ENCODE measurements at regions not wholly inside any gene's neighbourhood (a gene's known extent, or its start where the extent isn't known, plus 50 kb on each side); places are given as distances from the start of the nearest gene placed in this dataset.

DNA sequence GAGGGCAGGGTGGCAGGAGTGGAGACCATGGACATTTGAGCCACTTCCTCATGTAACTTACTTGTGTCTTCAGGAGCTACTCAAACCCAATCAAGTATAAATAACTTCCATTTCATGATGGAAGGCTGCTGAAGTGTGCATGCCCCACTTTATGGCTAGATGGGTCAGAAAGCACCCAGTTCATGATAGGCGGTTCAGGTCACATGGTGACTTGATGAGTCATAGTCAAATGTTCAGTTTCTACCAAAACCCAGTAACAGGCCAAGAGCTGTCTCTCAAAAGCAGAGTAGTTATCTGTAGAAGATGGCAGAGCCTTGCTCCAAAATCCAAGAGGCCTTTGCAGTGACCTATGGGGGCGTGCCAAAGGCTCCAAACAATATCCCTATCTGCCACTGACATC, 133.7 kb upstream of the TENT5A start:
- H4K8ac ChIP-seq (ENCODE audit: low read length), result no peak overlapping the region
- no peak overlapping the region for H2BK15ac ChIP-seq (ENCODE audit: low read depth, poor library complexity, severe bottlenecking)
- H3K4me3 ChIP-seq (ENCODE audit: insufficient read depth in 1 of 2, low read depth in 1 of 2, low read length in 2 of 2), result no peak overlapping the region
- WGBS, result 91% methylated on average over 2 of the region's 2 CpGs
- H3K9me3 ChIP-seq (ENCODE audit: control insufficient read depth, low read length), result no peaks in the 10 kb centered on the region
- no peak overlapping the region for H3K23ac ChIP-seq (ENCODE audit: low read length in 2 of 2)
- no peak overlapping the region for H3K4me2 ChIP-seq (ENCODE audit: low read length, poor library complexity, severe bottlenecking)
- H3K36me3 ChIP-seq (ENCODE audit: control insufficient read depth in 1 of 2, insufficient read depth in 2 of 2, low read depth in 1 of 2, low read length in 2 of 2), result no peaks in the 10 kb centered on the region
- H3K9ac ChIP-seq (ENCODE audit: low read length), result no peak overlapping the region
- H2BK5ac ChIP-seq (ENCODE audit: low read depth, low read length, poor library complexity, severe bottlenecking), result no peak overlapping the region
- H2BK12ac ChIP-seq (ENCODE audit: low read length in 2 of 2), result peak overlapping the region in 1 of 2 experiments; percentile 18
- no peak for DNase-seq
- H3K4me1 ChIP-seq (ENCODE audit: control insufficient read depth, insufficient read depth, low read depth, low read length), result no peaks in the 10 kb centered on the region
- H3K4ac ChIP-seq (ENCODE audit: low read depth in 1 of 2, low read length in 2 of 2), result no peak overlapping the region
- no peak overlapping the region for H3K14ac ChIP-seq (ENCODE audit: low read length in 2 of 2)
- H4K91ac ChIP-seq (ENCODE audit: low read length), result no peak overlapping the region
- no peak overlapping the region for H2AK5ac ChIP-seq (ENCODE audit: low read length, severe bottlenecking)
- H3K27me3 ChIP-seq (ENCODE audit: control insufficient read depth in 1 of 2, insufficient read depth in 1 of 2, low read length in 2 of 2), result no peaks in the 10 kb centered on the region
- H3K79me1 ChIP-seq (replicated peaks; ENCODE audit: low read length, poor library complexity, severe bottlenecking), result no peaks in the 10 kb centered on the region
- no peak overlapping the region for H2AFZ ChIP-seq (ENCODE audit: low read depth, low read length)
- no peak overlapping the region for H2BK120ac ChIP-seq (ENCODE audit: low read depth, low read length)
- peak overlapping the region in 1 of 2 experiments; percentile 57 for H3K18ac ChIP-seq (ENCODE audit: low read depth in 1 of 2, low read length in 2 of 2)
- H3K27ac ChIP-seq (ENCODE audit: low read length, poor library complexity, severe bottlenecking), result no peak overlapping the region

DNA sequence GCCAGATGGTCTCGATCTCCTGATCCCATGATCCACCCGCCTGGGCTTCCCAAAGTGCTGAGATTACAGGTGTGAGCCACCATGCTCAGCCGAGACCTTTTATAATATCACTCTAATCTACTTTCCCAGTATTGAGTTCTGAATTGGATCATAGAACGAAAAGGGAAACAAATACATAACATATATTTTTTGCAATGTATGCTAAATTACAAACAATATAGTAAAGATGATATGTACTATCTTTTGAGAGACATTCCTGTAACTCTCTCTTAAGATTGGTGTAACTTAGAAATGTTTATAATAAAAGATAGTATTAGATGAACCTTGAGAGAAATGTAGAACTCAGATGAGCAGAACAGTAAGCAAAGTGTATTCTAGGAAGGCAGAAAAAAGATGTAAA, 129.2 kb upstream of the TENT5A start:
- Histone ChIP-seq H3K9me3 (ENCODE audit: control insufficient read depth, low read length) (no peaks in the 10 kb centered on the region), H2BK15ac (ENCODE audit: low read depth, poor library complexity, severe bottlenecking) (no peak overlapping the region), H3K36me3 (ENCODE audit: control insufficient read depth in 1 of 2, insufficient read depth in 2 of 2, low read depth in 1 of 2, low read length in 2 of 2) (no peaks in the 10 kb centered on the region), H3K4me3 (ENCODE audit: insufficient read depth in 1 of 2, low read depth in 1 of 2, low read length in 2 of 2) (no peak overlapping the region), H3K27ac (ENCODE audit: low read length, poor library complexity, severe bottlenecking) (no peak overlapping the region), H3K4ac (ENCODE audit: low read depth in 1 of 2, low read length in 2 of 2) (no peak overlapping the region), H2AFZ (ENCODE audit: low read depth, low read length) (no peak overlapping the region), H3K9ac (ENCODE audit: low read length) (no peak overlapping the region), H2BK5ac (ENCODE audit: low read depth, low read length, poor library complexity, severe bottlenecking) (no peak overlapping the region), H3K23ac (ENCODE audit: low read length in 2 of 2) (no peak overlapping the region), H3K79me1 (replicated peaks; ENCODE audit: low read length, poor library complexity, severe bottlenecking) (no peaks in the 10 kb centered on the region), H2BK12ac (ENCODE audit: low read length in 2 of 2) (no peak overlapping the region), H3K27me3 (ENCODE audit: control insufficient read depth in 1 of 2, insufficient read depth in 1 of 2, low read length in 2 of 2) (no peaks in the 10 kb centered on the region), H3K14ac (ENCODE audit: low read length in 2 of 2) (no peak overlapping the region), H3K4me2 (ENCODE audit: low read length, poor library complexity, severe bottlenecking) (no peak overlapping the region), H3K4me1 (ENCODE audit: control insufficient read depth, insufficient read depth, low read depth, low read length) (no peaks in the 10 kb centered on the region), H4K8ac (ENCODE audit: low read length) (no peak overlapping the region), H3K18ac (ENCODE audit: low read depth in 1 of 2, low read length in 2 of 2) (no peak overlapping the region), H2AK5ac (ENCODE audit: low read length, severe bottlenecking) (no peak overlapping the region), H4K91ac (ENCODE audit: low read length) (no peak overlapping the region), H2BK120ac (ENCODE audit: low read depth, low read length) (no peak overlapping the region)
- WGBS, result 100% methylated on average over 2 of the region's 4 CpGs
- no peak for DNase-seq

DNA sequence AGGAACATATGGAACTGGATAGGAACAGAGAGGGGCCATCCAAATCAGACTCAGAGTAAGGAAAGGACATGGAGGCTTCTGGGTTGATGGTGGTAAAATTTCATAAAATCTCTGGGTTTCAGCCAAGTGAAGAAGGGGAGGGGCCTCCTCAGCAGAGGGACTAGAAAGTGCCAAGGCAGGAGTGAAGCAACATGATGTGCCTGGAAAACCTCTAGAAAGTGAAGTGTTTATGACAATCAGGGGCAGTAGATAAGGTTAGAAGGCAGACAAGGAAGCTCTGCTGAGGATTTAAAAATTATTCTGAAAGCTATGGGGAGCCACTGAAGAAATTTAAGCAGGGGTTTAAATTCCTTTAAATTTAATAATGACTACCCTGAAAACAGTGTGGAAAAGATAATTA, 126.0 kb upstream of the TENT5A start:
- Histone ChIP-seq H3K4me1 (ENCODE audit: control insufficient read depth, insufficient read depth, low read depth, low read length) (no peaks in the 10 kb centered on the region), H2BK5ac (ENCODE audit: low read depth, low read length, poor library complexity, severe bottlenecking) (no peak overlapping the region), H3K27ac (ENCODE audit: low read length, poor library complexity, severe bottlenecking) (no peak overlapping the region), H3K14ac (ENCODE audit: low read length in 2 of 2) (no peak overlapping the region), H3K23ac (ENCODE audit: low read length in 2 of 2) (no peak overlapping the region), H2BK12ac (ENCODE audit: low read length in 2 of 2) (no peak overlapping the region), H2AFZ (ENCODE audit: low read depth, low read length) (no peak overlapping the region), H3K4me2 (ENCODE audit: low read length, poor library complexity, severe bottlenecking) (no peak overlapping the region), H2BK15ac (ENCODE audit: low read depth, poor library complexity, severe bottlenecking) (no peak overlapping the region), H3K4ac (ENCODE audit: low read depth in 1 of 2, low read length in 2 of 2) (peak overlapping the region in 1 of 2 experiments; percentile 26), H3K36me3 (ENCODE audit: control insufficient read depth in 1 of 2, insufficient read depth in 2 of 2, low read depth in 1 of 2, low read length in 2 of 2) (no peaks in the 10 kb centered on the region), H3K18ac (ENCODE audit: low read depth in 1 of 2, low read length in 2 of 2) (no peak overlapping the region), H2BK120ac (ENCODE audit: low read depth, low read length) (no peak overlapping the region), H4K8ac (ENCODE audit: low read length) (no peak overlapping the region), H4K91ac (ENCODE audit: low read length) (no peak overlapping the region), H3K9ac (ENCODE audit: low read length) (no peak overlapping the region), H3K79me1 (replicated peaks; ENCODE audit: low read length, poor library complexity, severe bottlenecking) (no peaks in the 10 kb centered on the region), H3K27me3 (ENCODE audit: control insufficient read depth in 1 of 2, insufficient read depth in 1 of 2, low read length in 2 of 2) (no peaks in the 10 kb centered on the region), H3K9me3 (ENCODE audit: control insufficient read depth, low read length) (no peaks in the 10 kb centered on the region), H2AK5ac (ENCODE audit: low read length, severe bottlenecking) (no peak overlapping the region), H3K4me3 (ENCODE audit: insufficient read depth in 1 of 2, low read depth in 1 of 2, low read length in 2 of 2) (no peak overlapping the region)
- DNase-seq, result peak; percentile 51

DNA sequence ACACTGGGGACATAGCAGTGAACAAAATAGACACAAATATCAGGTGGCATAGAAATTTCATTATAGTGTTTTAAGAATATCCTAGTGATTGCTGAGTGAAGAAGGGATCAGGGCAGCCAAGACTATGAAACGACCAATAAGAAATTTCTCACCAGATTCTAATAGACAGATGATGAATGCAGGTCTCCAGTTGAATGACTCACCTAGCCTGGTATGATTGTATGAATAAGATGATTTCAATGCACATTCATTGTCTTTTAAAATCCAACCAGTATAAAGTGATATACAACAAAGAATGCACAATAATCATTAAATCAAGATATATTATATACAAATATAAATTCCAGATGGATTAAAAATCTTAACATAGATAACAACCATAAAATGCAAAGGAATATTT, 124.5 kb upstream of the TENT5A start:
- H2BK120ac ChIP-seq (ENCODE audit: low read depth, low read length), result no peak overlapping the region
- no peak overlapping the region for H3K9ac ChIP-seq (ENCODE audit: low read length)
- H3K18ac ChIP-seq (ENCODE audit: low read depth in 1 of 2, low read length in 2 of 2), result no peak overlapping the region
- H3K36me3 ChIP-seq (ENCODE audit: control insufficient read depth in 1 of 2, insufficient read depth in 2 of 2, low read depth in 1 of 2, low read length in 2 of 2), result no peaks in the 10 kb centered on the region
- H3K4me2 ChIP-seq (ENCODE audit: low read length, poor library complexity, severe bottlenecking), result no peak overlapping the region
- H3K4ac ChIP-seq (ENCODE audit: low read depth in 1 of 2, low read length in 2 of 2), result no peak overlapping the region
- no peak overlapping the region for H3K23ac ChIP-seq (ENCODE audit: low read length in 2 of 2)
- no peak overlapping the region for H4K91ac ChIP-seq (ENCODE audit: low read length)
- H4K8ac ChIP-seq (ENCODE audit: low read length), result no peak overlapping the region
- no peak overlapping the region for H3K4me3 ChIP-seq (ENCODE audit: insufficient read depth in 1 of 2, low read depth in 1 of 2, low read length in 2 of 2)
- no peak overlapping the region for H2BK12ac ChIP-seq (ENCODE audit: low read length in 2 of 2)
- H3K9me3 ChIP-seq (ENCODE audit: control insufficient read depth, low read length), result no peaks in the 10 kb centered on the region
- no peak overlapping the region for H2BK5ac ChIP-seq (ENCODE audit: low read depth, low read length, poor library complexity, severe bottlenecking)
- no peak overlapping the region for H3K14ac ChIP-seq (ENCODE audit: low read length in 2 of 2)
- no peak overlapping the region for H2AFZ ChIP-seq (ENCODE audit: low read depth, low read length)
- H2BK15ac ChIP-seq (ENCODE audit: low read depth, poor library complexity, severe bottlenecking), result no peak overlapping the region
- WGBS, result no CpG with 5 or more reads among the region's 1 CpG
- H2AK5ac ChIP-seq (ENCODE audit: low read length, severe bottlenecking), result no peak overlapping the region
- H3K79me1 ChIP-seq (replicated peaks; ENCODE audit: low read length, poor library complexity, severe bottlenecking), result no peaks in the 10 kb centered on the region
- H3K27me3 ChIP-seq (ENCODE audit: control insufficient read depth in 1 of 2, insufficient read depth in 1 of 2, low read length in 2 of 2), result no peaks in the 10 kb centered on the region
- no peaks in the 10 kb centered on the region for H3K4me1 ChIP-seq (ENCODE audit: control insufficient read depth, insufficient read depth, low read depth, low read length)
- no peak overlapping the region for H3K27ac ChIP-seq (ENCODE audit: low read length, poor library complexity, severe bottlenecking)
- no peak for DNase-seq

Data from mesenchymal stem cell (in vitro differentiated cells and primary cell).